CMK (cell line): ENCODE measurements at regions not wholly inside any gene's neighbourhood (a gene's known extent, or its start where the extent isn't known, plus 50 kb on each side); places are given as distances from the start of the nearest gene placed in this dataset.

Experiments
- DNase-seq: peaks from one replicate; pipeline ENCODE4 v3.0.0-alpha.2; 2010; ENCODE audit warnings: low read depth

DNA sequence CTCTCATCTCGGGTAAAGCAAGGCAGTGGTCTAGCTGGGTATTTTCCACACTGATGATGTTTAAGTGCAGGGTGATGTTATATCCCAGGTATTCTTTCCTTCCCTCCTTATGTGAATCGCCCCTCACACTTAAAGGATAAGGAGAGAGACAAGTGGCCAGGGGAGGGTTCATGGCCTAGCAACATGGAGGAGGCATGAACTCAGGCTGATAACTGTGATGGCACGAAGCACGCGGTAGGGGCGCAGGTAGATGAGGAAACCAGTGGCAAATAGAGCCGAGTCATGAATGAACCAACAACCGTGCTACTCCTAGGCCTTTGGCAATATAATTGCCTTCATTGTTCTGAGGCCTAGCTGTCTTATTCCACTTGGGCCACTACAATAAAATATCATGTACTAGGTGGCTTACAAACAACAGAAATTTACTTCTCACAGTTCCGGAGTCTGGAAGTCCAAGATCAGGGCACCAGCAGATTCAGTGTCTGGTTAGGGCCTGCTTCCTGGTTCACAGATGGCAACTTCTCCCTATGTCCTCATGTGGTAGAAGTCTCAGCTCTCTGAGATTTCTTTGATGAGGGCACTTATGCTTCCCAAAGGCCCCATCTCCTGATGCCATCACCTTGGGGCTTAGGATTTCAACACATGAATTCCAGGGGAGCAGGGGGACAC lies 56.0 kb upstream of the PIK3CG start:
- DNase-seq = no peak

DNA sequence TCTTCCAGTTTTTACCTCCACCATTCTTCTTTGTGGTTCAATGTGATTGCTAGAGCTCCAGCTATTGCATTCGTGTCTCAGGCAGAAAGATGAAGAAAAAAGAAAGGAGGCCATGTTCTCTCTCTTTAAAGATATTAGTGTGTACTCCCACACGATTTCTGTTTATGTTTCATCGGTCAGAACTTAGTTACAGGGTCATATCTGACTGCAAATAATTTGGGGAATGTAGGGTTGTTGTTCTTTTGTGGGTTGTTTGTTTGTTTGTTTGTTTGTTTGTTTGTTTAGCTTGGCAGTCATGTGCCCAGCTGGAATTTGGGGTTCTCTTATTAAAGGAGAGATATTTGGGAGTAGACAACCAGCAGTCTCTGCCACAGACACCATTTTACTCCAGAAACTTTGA lies 53.6 kb upstream of the PIK3CG start:
- DNase-seq = no peak

GRCh38 chr7:106812027-106812643 lies 52.9 kb upstream of the PIK3CG start:
- DNase-seq = no peak

DNA sequence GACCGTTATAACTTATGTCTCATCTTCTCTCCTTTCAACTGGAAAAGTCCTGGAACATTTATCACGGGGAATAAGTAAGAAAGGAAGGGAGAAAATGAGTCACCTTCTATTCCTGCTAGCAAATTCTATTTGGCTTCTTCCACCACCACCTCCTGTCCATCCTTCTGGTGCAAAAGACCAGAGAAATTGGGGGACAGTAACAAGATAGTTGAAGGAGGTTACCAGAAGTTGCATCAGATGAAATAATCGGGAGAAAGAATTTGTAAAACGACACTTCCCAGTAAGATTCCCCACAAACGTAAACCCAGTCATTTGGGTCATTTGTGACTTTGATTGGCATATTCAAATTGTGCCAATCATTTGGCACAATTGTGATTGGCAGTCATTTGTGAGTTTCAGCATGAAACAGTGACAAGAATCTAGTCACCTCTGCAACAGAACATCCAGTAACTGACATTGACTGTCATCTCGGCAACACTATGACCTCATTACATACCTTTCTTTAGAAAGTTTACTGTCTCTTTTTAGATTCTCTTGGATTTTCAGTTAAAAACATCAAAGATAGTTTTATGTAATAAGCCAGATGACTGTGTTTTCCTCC lies 51.3 kb upstream of the PIK3CG start:
- DNase-seq = no peak

DNA sequence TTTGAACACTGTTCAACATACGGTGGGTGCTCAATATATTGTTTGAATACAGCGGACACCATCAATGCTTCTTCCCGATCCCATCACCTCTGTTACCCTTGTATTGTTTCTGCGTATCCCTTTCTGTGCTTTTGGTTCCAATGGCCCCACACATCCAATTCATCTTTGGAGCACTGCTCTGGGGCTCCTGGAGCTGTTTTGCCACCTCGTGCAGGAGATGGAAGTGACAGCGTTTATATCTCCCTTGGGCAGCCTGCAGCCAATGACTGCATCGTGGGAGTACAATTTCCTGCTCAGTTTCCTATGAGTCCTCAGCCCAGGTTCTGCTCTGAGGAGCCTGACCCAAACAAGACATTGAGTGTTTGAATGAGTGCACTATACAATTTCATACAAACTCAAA lies 50.2 kb upstream of the PIK3CG start:
- DNase-seq = no peak
